Ecto neural progenitor cell (in vitro differentiated cells): ENCODE measurements at regions not wholly inside any gene's neighbourhood (a gene's known extent, or its start where the extent isn't known, plus 50 kb on each side); places are given as distances from the start of the nearest gene placed in this dataset.

Source experiments
- DNase-seq: peaks from one replicate; pipeline ENCODE4 v3.0.0-alpha.2; 2018; ENCODE audit warnings: low spot score

GRCh38 chr13:37934339-37935191 is 65.0 kb upstream of the TRPC4 start:
- DNase-seq, result no peak

GRCh38 chr13:37929308-37929707 is 59.7 kb upstream of the TRPC4 start:
- no peak for DNase-seq

GRCh38 chr13:37927561-37927960 is 58.0 kb upstream of the TRPC4 start:
- DNase-seq, result no peak

GRCh38 chr13:37925878-37926473 is 56.4 kb upstream of the TRPC4 start:
- DNase-seq, result no peak

- DNase-seq, result no peak
Observed at GRCh38 chr13:37923236-37923635, 53.7 kb upstream of the TRPC4 start.

- no peak for DNase-seq
Observed at GRCh38 chr13:37919329-37919880, 49.8 kb upstream of the TRPC4 start.
